Right lung (tissue), 2 donors: ENCODE measurements at regions not wholly inside any gene's neighbourhood (a gene's known extent, or its start where the extent isn't known, plus 50 kb on each side); places are given as distances from the start of the nearest gene placed in this dataset.

Experiments used
- DNase-seq, 2 donors: peaks; one replicate each; pipeline ENCODE4 v3.0.0-alpha.2; 2013

- no peak for DNase-seq
These were observed 177.2 kb upstream of the KLF14 start for GRCh38 chr7:130910949-130911944.

- no peak for DNase-seq
These were observed 178.3 kb upstream of the KLF14 start for GRCh38 chr7:130912082-130912861.

- no peak for DNase-seq
These were observed 179.0 kb upstream of the KLF14 start for GRCh38 chr7:130912862-130913638.

GRCh38 chr7:130913639-130914553, 179.9 kb upstream of the KLF14 start:
- no peak for DNase-seq

- DNase-seq, result no peak
These were observed 180.7 kb upstream of the KLF14 start for GRCh38 chr7:130914554-130915294.

GRCh38 chr7:130917669-130918128, 183.7 kb upstream of the KLF14 start:
- no peak for DNase-seq

GRCh38 chr7:130918129-130919052, 184.4 kb upstream of the KLF14 start:
- no peak for DNase-seq

GRCh38 chr7:130919316-130920103, 185.5 kb upstream of the KLF14 start:
- DNase-seq, result no peak

- DNase-seq, result no peak
These were observed 186.1 kb upstream of the KLF14 start for GRCh38 chr7:130920122-130920521.

GRCh38 chr7:130921391-130922180, 187.6 kb upstream of the KLF14 start:
- peak in 1 of 2 donors; percentile 57 for DNase-seq

- DNase-seq, result no peak
These were observed 188.5 kb upstream of the KLF14 start for GRCh38 chr7:130922206-130923112.

- DNase-seq, result no peak
These were observed 189.4 kb upstream of the KLF14 start for GRCh38 chr7:130923365-130923764.

- no peak for DNase-seq
These were observed 189.9 kb upstream of the KLF14 start for GRCh38 chr7:130923930-130924329.

- no peak for DNase-seq
These were observed 191.3 kb upstream of the KLF14 start for GRCh38 chr7:130925136-130925794.

- no peak for DNase-seq
These were observed 192.1 kb upstream of the KLF14 start for GRCh38 chr7:130926001-130926691.
